Right atrium auricular region (tissue), 2 donors: ENCODE measurements at regions not wholly inside any gene's neighbourhood (a gene's known extent, or its start where the extent isn't known, plus 50 kb on each side); places are given as distances from the start of the nearest gene placed in this dataset.

Experiments
- DNase-seq: peaks from one replicate; pipeline ENCODE4 v3.0.0-alpha.2; 2019; ENCODE audit warnings: low spot score
- H3K27ac ChIP-seq, 2 donors: fragments of 200-600 bp; sonication (generic); 1 replicate in 1 of 2; 2 replicates in 1 of 2; pipeline ENCODE4 v1.5.1; 2016 to 2019
- H3K27me3 ChIP-seq, 2 donors: fragments of 200-600 bp; sonication (generic); one replicate each; pipeline versions ENCODE4 v1.5.1 to v1.6.0; 2017 to 2019
- H3K36me3 ChIP-seq: fragments of 200-600 bp; sonication (generic); one replicate; pipeline ENCODE4 v1.5.1; 2016
- H3K4me1 ChIP-seq, 2 donors: fragments of 200-600 bp; sonication (generic); one replicate each; pipeline versions ENCODE4 v1.5.1 to v1.6.0; 2017 to 2019
- H3K4me3 ChIP-seq, 2 donors: fragments of 200-600 bp; sonication (generic); 1 replicate in 1 of 2; 2 replicates in 1 of 2; pipeline ENCODE4 v1.5.1; 2017 to 2019; ENCODE audit warnings: mild to moderate bottlenecking in 1 of 2, moderate library complexity in 1 of 2
- H3K9me3 ChIP-seq, 2 donors: fragments of 200-600 bp; sonication (generic); one replicate each; pipeline ENCODE4 v1.5.1; 2019
- CTCF ChIP-seq, 2 donors: fragments of 200-600 bp; sonication (generic); IDR thresholded peaks; one replicate each; pipeline ENCODE4 v1.5.1; 2019; ENCODE audit warnings: antibody characterized with exemption in 2 of 2

GRCh38 chr3:13213911-13214846, 140.9 kb upstream of the IQSEC1 start:
- H3K9me3 ChIP-seq, result no peaks in the 10 kb centered on the region
- H3K27me3 ChIP-seq, result no peaks in the 10 kb centered on the region
- no peak for DNase-seq
- no peak overlapping the region for H3K4me3 ChIP-seq
- H3K27ac ChIP-seq, result no peak overlapping the region
- TF ChIP-seq CTCF (IDR thresholded peaks at IDR 0.05), result no peak
- no peaks in the 10 kb centered on the region for H3K36me3 ChIP-seq
- no peaks in the 10 kb centered on the region for H3K4me1 ChIP-seq

DNA sequence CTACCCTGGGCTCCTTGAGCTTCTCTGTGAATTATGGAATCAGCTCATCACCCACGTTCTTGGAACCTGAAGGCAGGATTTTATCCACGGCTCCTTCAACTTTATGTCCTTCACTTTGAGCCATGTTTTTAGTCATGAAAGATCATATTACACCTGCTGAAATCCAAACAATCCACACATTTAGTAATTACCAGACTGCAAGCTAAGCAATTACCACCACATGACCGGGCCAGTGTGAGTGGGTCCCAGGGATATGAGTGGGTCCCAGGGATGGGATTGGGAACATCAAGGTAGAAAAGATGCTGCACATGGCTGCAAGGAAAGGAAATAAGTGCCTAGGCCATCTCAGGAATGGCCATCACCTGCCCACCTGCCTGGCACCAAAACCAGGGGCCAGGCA, 140.3 kb upstream of the IQSEC1 start:
- H3K4me3 ChIP-seq, result no peak overlapping the region
- H3K36me3 ChIP-seq, result no peaks in the 10 kb centered on the region
- H3K9me3 ChIP-seq, result no peaks in the 10 kb centered on the region
- H3K4me1 ChIP-seq, result no peaks in the 10 kb centered on the region
- H3K27me3 ChIP-seq, result no peaks in the 10 kb centered on the region
- no peak for DNase-seq
- no peak overlapping the region for H3K27ac ChIP-seq
- TF ChIP-seq CTCF (IDR thresholded peaks at IDR 0.05), result no peak

DNA sequence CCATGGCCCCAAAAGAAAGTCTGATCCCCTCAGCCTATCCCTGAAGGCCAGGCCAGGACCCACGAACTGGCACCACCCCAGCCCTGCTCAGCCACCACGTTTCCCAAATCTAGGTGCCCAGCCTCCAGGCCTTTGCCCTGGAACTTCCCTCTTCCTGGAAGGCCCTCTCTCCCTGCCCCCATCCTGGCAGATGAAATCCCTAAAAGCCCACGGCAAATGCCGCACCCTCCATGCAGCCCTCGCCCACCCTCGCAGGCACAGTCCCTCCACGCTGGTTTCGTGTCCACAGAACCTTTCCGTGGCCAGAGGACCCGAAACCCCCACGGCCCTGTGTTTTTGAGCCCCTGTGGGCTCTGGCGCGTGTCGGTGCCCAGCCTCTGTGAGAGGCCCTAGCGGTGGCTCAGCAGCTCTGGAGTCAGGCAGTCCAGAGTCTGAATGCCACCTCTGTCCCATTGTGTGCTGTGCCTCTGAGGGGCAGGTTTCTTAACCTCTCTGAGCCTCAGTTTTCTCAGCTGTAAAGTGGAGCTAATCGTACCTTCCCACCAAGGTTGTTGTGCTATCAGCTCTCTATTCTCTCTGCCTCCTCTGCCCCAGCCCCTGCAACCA, 138.5 kb upstream of the IQSEC1 start:
- no peak for DNase-seq
- Histone ChIP-seq H3K4me3 (no peak overlapping the region), H3K27me3 (no peaks in the 10 kb centered on the region), H3K4me1 (no peaks in the 10 kb centered on the region), H3K36me3 (no peaks in the 10 kb centered on the region), H3K9me3 (no peaks in the 10 kb centered on the region), H3K27ac (no peak overlapping the region)
- no peak for TF ChIP-seq CTCF (IDR thresholded peaks at IDR 0.05)

- Histone ChIP-seq H3K4me3 (no peak overlapping the region), H3K36me3 (no peaks in the 10 kb centered on the region), H3K27me3 (no peaks in the 10 kb centered on the region), H3K9me3 (no peaks in the 10 kb centered on the region), H3K27ac (no peak overlapping the region), H3K4me1 (no peaks in the 10 kb centered on the region)
- DNase-seq, result no peak
- TF ChIP-seq CTCF (IDR thresholded peaks at IDR 0.05), result no peak
Measured at GRCh38 chr3:13210221-13210975, 137.2 kb upstream of the IQSEC1 start.

DNA sequence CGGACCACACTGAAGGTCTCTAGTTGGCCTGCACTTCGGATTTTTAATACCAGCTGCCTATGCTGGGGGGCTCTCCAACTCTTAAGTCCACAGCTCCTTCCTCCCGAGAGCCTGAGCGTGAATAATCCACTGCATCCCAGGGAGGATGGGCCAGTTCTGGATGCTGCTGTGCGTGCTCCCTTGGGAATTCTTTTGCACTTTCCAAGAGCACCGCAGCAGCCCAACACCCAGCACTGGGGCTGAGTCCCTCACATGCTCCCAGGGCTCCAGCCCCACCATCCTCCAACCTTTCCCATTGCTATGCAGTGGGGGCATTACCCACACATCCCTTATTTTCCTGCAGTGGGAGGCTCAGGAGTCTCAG, 136.4 kb upstream of the IQSEC1 start:
- Histone ChIP-seq H3K27ac (no peak overlapping the region), H3K4me1 (no peaks in the 10 kb centered on the region), H3K4me3 (no peak overlapping the region), H3K27me3 (no peaks in the 10 kb centered on the region), H3K9me3 (no peaks in the 10 kb centered on the region), H3K36me3 (no peaks in the 10 kb centered on the region)
- TF ChIP-seq CTCF (IDR thresholded peaks at IDR 0.05), result no peak
- DNase-seq, result no peak
